HG03045 (cell line): ENCODE measurements at regions not wholly inside any gene's neighbourhood (a gene's known extent, or its start where the extent isn't known, plus 50 kb on each side); places are given as distances from the start of the nearest gene placed in this dataset.

Source experiments
- ATAC-seq: cut with Tn5 transposase; IDR thresholded peaks from one replicate; pipeline ENCODE4 v1.9.1; 2021; ENCODE audit warnings: mild to moderate bottlenecking, moderate library complexity; ENCODE audit not compliant: unreplicated experiment

GRCh38 chr6:153898360-153899059 lies 140.5 kb upstream of the OPRM1 start:
- ATAC-seq: no peak

GRCh38 chr6:153882411-153882810 lies 156.6 kb upstream of the OPRM1 start:
- no peak for ATAC-seq

GRCh38 chr6:153873541-153873940 lies 165.5 kb upstream of the OPRM1 start:
- ATAC-seq: no peak

GRCh38 chr6:153872946-153873345 lies 166.1 kb upstream of the OPRM1 start:
- ATAC-seq: no peak

GRCh38 chr6:153862927-153863326 lies 176.1 kb upstream of the OPRM1 start:
- ATAC-seq: no peak

- ATAC-seq: no peak
These were observed 176.9 kb upstream of the OPRM1 start for GRCh38 chr6:153862139-153862538.

GRCh38 chr6:153858529-153858928 lies 180.5 kb upstream of the OPRM1 start:
- no peak for ATAC-seq

GRCh38 chr6:153856929-153857376 lies 182.1 kb upstream of the OPRM1 start:
- no peak for ATAC-seq

- ATAC-seq: no peak
These were observed 186.6 kb upstream of the OPRM1 start for GRCh38 chr6:153852481-153852880.

- no peak for ATAC-seq
These were observed 187.0 kb upstream of the OPRM1 start for GRCh38 chr6:153852034-153852433.

GRCh38 chr6:153849072-153849779 lies 189.8 kb upstream of the OPRM1 start:
- ATAC-seq: no peak

GRCh38 chr6:153843420-153843819 lies 195.6 kb upstream of the OPRM1 start:
- no peak for ATAC-seq

- no peak for ATAC-seq
These were observed 196.5 kb upstream of the OPRM1 start for GRCh38 chr6:153842491-153842890.

- ATAC-seq: no peak
These were observed 198.8 kb upstream of the OPRM1 start for GRCh38 chr6:153840039-153840850.

GRCh38 chr6:153832543-153832942 lies 206.5 kb upstream of the OPRM1 start:
- no peak for ATAC-seq

- ATAC-seq: no peak
These were observed 207.5 kb upstream of the OPRM1 start for GRCh38 chr6:153831350-153832078.

- ATAC-seq: no peak
These were observed 221.9 kb upstream of the OPRM1 start for GRCh38 chr6:153817173-153817572.

- ATAC-seq: no peak
These were observed 222.7 kb upstream of the OPRM1 start for GRCh38 chr6:153816366-153816765.

GRCh38 chr6:153814136-153814535 lies 224.9 kb upstream of the OPRM1 start:
- ATAC-seq: no peak

GRCh38 chr6:153804755-153805330 lies 234.2 kb upstream of the OPRM1 start:
- ATAC-seq: no peak

- ATAC-seq: no peak
These were observed 237.1 kb upstream of the OPRM1 start for GRCh38 chr6:153801917-153802316.
